Mammary epithelial cell (primary cell): ENCODE measurements at regions not wholly inside any gene's neighbourhood (a gene's known extent, or its start where the extent isn't known, plus 50 kb on each side); places are given as distances from the start of the nearest gene placed in this dataset.

Experiments
- EZH2 ChIP-seq: IDR thresholded peaks from 2 replicates; pipeline ENCODE4 v1.6.1; 2012; ENCODE audit warnings: low read length, inconsistent platforms, borderline replicate concordance
- TF ChIP-seq, protein P1 (sequence below), 2 donors: IDR thresholded peaks in 1 of 2; conservative IDR thresholded peaks in 1 of 2; 2 replicates each; pipeline ENCODE4 v1.5.1; 2011 to 2012; ENCODE audit warnings: inconsistent platforms in 2 of 2, low read length in 2 of 2, mild to moderate bottlenecking in 2 of 2, control low read depth in 1 of 2, low read depth in 1 of 2; ENCODE audit not compliant: insufficient read depth in 1 of 2; ENCODE audit errors: extremely low read depth in 1 of 2

DNA sequence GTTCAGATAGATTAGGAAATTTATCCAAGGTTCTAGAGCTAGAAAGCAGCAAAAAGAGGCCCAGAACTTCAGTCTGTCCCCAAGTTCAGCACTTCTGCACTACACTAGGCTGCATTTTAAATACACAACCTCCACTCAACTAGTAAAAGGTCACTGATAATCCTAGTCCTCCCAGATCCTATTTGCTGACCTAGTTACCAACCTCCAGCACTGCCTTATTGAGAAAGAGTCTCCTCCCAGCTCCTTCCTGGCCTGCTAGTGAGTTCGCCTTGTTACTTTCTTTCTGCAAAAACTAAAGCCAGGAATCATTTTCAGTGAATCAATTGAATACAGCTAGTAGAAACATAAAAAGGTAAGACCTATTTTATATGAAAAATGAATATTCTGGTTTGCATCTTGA lies 84.1 kb upstream of the ZNF800 start:
- TF ChIP-seq, protein P1, sequence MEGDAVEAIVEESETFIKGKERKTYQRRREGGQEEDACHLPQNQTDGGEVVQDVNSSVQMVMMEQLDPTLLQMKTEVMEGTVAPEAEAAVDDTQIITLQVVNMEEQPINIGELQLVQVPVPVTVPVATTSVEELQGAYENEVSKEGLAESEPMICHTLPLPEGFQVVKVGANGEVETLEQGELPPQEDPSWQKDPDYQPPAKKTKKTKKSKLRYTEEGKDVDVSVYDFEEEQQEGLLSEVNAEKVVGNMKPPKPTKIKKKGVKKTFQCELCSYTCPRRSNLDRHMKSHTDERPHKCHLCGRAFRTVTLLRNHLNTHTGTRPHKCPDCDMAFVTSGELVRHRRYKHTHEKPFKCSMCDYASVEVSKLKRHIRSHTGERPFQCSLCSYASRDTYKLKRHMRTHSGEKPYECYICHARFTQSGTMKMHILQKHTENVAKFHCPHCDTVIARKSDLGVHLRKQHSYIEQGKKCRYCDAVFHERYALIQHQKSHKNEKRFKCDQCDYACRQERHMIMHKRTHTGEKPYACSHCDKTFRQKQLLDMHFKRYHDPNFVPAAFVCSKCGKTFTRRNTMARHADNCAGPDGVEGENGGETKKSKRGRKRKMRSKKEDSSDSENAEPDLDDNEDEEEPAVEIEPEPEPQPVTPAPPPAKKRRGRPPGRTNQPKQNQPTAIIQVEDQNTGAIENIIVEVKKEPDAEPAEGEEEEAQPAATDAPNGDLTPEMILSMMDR (conservative IDR thresholded peaks at IDR 0.05 in 1 of 2, IDR thresholded peaks at IDR 0.05 in 1 of 2; ENCODE audit: extremely low read depth in 1 of 2, insufficient read depth in 1 of 2, low read depth in 1 of 2, low read length in 2 of 2) = no peak
- TF ChIP-seq EZH2 = no peak
